OCI-M2 (cell line): ENCODE measurements at regions not wholly inside any gene's neighbourhood (a gene's known extent, or its start where the extent isn't known, plus 50 kb on each side); places are given as distances from the start of the nearest gene placed in this dataset.
"Not testable (repeated sequence)": the region's sequence is repeated elsewhere in the genome, so short reads cannot be mapped to it uniquely, and the experiment has no call there.

ENCODE experiments used
- DNase-seq: peaks from one replicate; lab custom pipeline; 2025; ENCODE audit not compliant: unreplicated experiment; lab: John Stamatoyannopoulos, UW

DNA sequence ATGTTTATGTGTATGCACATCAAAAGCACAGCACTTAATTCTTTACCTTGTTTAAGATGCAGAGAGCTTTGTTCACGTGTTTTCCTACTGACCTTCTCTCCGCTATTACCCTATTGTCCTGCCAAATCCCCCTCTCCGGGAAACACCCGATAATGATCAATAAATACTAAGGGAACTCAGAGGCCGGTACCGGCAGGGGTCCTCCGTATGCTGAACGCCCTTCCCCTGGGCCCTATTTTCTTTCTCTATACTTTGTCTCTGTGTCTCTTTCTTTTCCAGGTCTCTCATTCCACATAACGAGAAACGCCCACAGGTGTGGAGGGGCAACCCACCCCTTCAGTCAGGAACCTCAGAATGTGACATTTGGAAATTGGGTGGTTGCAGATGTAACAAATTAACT, 160.1 kb downstream of the ADRA2C start:
- DNase-seq, result not testable (repeated sequence)

DNA sequence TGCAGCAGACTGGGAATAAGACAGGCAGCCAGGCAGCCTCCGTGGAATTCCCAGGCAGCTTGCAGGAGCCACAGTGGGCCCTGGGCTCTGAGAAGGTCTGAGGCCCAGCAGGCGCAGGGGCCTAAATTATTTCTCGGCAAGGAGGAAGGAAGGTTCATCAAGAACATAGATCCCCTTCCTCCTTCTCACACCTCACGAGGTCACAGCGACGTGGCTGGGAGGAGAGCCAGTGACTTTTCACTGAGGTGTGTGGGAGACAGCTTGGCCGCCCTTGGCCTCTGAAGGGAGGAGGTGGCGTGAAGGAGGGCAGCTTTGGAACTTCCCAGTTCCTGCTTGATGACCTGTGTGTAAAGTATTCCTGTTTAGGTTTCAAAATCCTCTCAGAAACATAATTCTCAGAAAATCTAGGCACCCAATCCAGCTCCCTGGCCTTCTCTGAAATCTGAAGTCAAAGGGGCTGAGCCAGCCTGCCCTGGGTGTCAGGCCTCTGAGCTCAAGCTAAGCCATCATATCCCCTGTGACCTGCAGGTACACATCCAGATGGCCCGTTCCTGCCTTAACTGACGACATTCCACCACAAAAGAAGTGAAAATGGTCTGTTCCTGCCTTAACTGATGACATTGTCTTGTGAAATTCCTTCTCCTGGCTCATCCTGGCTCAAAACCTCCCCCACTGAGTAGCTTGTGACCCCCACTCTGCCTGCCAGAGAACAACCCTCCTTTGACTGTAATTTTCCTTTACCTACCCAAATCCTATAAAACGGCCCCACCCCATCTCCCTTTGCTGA, 161.0 kb downstream of the ADRA2C start:
- DNase-seq, result not testable (repeated sequence)

DNA sequence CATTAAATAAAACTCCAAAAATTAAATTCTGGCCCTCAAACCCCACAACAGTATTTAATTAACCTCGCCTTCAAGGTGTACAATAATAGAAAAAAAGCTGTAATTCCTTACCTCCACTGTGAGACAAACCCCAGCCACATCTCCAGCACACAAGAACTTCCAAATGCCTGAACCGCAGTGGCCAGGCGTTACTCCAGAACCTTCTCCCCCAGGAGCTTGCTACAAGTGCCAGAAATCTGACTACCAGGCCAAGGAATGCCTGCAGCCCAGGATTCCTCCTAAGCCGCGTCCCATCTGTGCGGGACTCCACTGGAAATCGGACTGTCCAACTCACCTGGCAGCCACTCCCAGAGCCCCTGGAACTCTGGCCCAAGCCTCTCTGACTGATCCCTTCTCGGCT, 163.2 kb downstream of the ADRA2C start:
- not testable (repeated sequence) for DNase-seq

DNA sequence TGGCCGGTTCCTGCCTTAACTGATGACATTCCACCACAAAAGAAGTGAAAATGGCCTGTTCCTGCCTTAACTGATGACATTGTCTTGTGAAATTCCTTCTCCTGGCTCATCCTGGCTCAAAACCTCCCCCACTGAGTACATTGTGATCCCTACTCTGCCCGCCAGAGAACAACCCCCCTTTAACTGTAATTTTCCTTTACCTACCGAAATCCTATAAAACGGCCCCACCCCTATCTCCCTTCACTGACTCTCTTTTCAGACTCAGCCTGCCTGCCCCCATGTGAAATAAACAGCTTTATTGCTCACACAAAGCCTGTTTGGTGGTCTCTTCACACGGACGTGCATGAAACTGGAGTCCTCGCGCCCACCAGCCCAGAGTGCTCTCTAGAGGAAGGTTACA, 166.5 kb downstream of the ADRA2C start:
- not testable (repeated sequence) for DNase-seq

DNA sequence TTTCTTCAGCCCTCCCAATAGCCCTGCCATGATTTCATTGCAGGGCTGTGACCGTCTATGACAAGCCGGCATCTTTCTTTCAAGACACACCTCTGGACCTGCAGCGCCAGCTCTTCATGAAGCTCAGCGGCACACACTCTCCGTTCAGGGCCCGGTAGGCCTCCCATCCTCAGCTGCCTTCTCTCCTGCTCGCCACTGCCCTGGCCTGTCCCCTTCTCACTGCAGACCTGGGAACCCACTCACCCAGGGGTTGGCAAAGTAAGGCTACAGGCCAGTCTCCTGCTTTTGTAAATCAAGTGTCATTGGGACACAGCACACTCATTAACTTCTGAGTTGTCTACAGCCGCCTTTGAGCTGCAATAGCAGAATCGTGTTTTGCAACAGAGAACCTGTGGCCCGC, 169.2 kb downstream of the ADRA2C start:
- not testable (repeated sequence) for DNase-seq

DNA sequence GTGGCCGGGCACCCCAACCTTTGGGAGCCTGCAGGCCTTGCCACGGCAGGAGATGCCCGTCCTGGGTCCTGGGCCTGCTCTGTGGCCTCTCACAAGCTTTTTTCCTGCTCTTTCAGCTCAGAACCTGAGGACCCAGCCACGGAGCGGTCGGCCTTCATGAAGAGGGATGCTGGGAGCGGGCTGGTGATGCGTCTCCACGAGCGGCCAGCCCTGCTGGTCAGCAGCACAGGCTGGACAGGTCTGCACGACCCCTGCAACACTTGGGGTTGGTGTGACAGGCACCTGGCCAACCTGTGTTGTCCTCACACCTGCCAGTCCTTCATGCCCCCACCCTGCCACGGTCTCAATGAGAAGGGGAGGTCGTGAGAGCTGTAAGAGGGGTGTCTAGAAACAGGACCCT, 170.0 kb downstream of the ADRA2C start:
- no peak for DNase-seq

DNA sequence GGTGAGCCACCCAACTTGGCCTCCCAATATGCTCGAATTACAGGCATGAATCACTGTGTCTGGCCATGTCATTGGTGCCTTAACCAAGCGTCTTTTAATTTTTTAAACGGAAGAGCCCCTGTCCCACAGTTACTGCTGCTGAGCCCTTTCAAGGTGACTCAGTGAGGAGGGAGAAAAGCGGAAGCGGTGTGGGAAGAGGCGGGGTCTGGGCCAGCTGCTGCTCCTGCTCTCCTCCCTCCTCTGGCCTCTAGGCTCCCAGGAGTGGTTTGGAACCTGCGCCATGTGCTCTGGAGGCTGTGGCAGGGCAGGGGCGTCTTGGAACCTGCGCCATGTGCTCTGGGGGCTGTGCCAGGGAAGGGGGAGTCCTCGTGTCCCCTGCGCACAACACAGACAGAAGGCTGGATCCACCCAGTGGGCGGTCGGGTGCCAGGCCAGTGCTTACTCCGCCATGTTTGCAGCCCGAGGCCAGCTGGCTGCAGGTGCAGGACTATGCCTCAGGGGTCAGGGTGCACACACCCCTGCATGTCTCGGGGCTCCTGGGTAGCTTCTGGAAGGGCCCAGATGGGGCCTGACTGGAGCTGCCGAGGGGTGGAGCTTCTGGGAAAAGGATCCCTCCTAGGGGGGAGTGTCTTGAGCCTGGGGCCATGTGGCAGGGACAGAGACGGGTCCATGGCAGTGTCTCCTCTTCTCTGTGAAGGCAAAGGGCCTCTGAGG, 171.8 kb downstream of the ADRA2C start:
- DNase-seq, result not testable (repeated sequence)

DNA sequence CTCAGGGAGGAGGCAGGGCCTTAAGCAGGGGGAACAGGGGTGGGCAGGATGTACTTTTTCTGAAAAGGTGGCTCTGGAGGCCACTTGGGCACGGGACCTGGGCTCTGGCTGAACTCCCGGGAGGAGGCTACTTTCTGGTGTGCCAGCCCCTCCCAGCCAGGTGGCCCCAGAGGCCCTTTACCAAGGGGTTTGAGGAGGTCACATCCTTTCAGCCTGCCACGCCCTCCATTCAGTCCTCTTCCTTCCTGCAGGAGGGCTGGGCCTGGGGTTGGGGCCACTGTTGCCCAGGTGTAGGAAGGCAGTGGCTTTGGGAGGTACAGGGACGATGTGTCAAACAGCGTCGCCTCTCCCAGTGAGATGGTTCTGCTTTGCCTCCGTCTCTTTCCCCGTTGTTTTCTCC, 172.5 kb downstream of the ADRA2C start:
- DNase-seq, result not testable (repeated sequence)

DNA sequence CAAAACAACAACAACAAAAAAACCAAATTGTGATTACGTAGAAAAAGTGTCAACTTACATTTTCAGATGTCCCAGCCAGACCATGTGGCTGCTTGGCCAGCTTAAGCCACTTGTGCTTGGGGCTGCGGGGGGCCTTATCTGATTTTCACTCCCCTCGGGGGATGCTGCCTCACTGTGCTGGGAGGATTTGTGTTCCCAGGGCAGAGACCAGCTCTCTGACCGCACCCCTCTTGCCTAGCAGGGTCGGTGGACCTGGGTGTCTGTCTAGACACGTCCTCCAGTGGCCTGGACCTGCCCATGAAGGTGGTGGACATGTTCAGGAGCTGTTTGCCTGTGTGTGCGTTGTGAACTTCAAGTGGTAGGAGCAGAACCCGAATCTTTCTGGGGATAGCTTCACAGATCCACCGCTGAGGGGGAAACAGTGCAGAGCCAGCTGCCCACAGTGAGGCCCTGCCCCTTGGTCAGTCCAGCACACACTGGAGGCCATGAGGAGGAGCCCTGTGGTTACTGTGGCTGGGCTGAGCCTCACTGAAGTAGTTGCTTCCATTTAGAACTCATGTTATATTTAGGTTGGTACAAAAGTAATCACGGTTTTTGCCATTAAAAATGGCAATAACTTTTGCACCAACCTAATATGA, 173.9 kb downstream of the ADRA2C start:
- not testable (repeated sequence) for DNase-seq

DNA sequence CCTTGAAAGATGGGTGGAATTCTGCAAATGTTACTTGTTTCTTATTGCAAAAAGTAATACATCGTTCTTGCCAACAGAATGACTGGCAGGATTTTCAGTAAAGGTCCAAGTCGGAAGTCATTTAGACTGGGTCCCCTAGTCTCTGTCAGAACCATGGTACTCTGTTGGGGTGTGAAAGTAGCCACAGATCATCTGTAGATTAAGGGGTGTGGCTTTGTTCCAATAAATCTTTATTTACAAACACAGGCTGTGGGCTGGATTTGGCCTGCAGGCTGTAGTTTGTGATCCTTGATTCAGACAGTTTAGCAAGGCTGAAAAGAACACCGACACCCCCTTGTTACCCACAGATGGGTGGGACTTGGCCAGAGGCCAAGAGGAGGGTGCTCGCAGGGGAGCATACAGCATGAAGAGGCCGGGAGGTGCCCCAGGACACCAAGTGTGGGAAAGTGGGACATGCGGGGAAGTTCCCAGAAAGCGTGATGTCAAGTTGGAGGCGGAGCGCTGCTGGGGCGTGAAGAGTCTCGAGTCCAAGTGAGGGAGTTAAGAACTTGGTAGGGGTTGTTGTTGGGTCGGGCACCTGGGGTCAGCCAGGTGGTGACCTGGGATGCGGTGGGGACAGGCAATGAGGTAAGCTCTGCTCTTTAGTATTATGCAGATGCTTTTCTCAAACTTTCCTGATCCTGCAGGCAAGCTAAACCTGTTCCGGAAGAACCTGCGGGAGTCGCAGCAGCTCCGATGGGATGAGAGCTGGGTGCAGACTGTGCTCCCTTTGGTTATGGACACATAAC, 175.7 kb downstream of the ADRA2C start:
- DNase-seq, result not testable (repeated sequence)

DNA sequence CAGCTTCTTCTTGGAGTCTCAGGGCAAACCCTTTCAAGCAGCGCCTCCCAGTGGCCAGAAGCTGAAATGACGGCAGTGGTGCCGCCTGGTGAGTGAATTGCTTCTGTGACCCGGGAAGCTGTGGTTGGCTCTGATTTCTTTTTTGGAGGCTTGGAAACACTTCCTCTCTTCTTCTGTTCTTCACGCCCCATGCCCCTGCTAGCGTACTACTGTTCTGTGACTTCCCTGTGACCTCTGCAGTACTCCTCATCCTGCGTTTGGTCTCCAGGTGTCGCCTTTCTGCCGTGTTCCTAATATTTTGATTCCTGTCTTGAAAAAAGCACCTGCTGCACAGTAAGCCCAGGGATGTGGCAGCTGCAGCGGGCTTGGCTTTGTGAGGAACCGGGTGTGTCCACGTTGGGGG, 176.4 kb downstream of the ADRA2C start:
- not testable (repeated sequence) for DNase-seq

DNA sequence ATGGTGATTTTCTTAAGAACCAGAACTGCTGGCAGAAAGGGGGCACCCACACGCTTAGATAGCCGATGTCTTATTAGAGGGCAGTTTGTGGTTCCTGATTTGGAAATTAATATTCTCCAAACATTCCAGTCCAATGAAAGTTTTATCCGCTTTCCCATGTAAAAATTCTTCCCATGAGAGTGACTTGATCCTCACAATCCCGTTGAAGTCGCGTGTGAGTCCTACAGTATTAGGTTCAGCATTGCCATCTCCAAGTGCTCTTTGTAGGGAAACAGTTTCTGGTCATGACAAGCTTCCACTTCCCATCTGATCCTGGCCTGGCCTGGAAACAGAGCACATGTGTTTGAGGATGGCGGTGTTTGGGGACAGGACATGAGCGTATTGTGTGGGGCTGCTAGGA, 176.9 kb downstream of the ADRA2C start:
- DNase-seq, result not testable (repeated sequence)

DNA sequence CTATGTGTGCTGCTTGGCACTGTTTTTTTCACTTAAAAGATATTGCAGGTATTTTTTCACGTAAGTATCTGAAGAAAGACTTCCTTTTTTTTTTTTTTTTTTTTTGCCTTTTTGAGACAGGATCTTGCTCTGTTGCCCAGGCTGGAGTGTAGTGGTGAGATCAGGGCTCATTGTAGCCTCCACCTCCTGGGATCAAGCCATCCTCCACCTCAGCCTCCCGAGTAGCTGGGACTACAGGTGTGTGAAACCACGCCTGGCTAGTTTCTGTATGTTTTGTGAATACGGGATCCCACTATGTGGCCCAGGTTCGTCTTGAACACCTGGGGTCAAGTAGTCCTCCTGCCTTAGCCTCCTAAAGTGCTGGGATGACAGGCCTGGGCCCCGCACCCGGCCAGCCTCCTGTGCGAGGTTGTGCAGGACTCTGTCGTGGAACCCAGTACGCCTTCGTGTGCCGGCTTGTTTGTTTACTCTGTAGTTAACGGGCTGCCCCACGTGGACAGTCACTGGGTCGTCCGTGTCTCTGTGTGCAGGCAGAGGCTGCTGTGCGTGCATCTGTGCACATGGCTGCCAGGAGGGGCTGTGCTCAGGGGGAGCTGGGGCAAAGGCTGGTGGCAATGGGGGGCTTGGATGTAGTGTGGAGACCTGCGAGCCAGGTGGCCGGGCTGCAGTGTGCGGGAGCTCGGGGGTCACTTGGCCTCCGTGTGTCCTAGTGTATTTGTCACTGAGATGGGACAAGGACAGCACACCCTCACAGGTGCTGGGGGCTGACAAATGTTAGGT, 179.5 kb downstream of the ADRA2C start:
- no peak for DNase-seq

DNA sequence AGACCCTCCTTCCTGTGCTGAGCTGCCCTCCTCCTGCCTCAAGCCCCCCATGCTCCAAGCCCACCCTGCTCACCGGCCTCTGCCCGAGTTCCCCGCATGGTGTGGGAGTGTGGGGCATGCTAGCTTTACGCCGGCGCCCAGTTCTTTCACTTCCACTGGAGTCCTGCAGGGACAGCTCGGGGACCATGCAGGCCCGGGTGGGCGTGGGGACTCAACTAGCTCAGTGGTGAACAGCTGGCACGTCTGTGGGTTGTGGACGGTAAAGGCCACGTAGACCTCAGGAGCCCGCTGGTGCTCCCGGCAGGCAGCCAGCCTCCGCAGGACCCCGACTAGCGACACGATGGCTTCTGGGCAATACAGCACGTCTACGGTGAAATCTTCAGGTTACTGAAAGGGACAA, 180.4 kb downstream of the ADRA2C start:
- DNase-seq, result not testable (repeated sequence)

DNA sequence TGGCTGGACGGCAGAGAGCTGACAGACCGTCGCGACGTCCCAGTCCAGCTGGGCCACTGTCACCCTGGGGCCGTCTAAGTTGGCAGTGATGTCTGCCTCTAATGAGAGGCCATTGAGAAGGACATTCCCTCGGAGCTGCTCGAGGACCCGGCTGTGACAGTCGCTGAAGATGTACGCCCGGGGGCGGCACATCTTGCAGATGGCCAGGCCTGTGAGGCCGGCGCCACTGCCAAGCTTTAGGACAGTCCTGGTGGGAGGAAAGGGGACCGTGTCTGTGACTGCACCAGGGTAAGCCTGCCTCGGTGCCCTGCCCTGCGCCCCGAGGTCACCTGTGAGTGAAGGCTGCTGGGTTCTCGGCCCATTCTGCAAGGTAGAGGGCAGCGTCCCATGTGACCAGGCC, 181.6 kb downstream of the ADRA2C start:
- not testable (repeated sequence) for DNase-seq

DNA sequence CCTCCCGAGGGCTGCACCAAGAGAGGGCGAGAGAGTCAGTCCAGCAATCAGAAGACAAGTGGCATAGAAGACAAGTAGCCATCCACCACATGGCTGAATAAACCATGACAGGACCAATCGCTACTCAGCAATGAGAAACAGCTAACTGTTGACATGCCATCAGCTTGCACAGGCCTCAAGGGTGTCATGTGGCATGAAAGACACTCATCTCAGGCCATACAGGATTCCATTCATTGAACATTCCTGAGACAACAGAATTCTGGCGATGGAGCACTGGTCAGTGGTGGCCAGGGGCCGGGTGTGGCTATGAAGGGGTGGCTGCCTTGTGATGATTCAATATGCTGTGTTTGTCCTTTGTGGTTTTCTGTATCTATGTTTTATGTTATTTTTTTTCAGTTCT, 182.0 kb downstream of the ADRA2C start:
- DNase-seq, result not testable (repeated sequence)

DNA sequence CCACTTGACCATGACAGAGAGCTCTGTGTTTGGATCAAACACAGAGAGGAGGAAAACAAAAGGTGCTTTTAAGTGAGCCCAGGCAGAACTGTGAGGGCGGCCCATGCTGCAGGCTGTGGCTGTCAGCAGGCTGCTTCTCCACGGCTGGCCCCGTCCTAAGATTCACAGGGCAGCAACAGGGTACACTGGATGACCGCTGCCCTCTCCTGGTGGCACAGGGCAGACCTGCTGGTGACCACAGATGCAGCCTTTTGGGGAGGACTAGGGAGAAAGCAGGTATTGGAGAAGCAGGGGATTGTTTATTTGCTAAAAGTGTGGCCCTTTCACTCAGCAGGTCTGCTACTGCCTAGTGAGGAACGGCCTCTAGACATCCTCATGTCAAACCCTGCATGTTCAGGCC, 183.7 kb downstream of the ADRA2C start:
- DNase-seq, result not testable (repeated sequence)

DNA sequence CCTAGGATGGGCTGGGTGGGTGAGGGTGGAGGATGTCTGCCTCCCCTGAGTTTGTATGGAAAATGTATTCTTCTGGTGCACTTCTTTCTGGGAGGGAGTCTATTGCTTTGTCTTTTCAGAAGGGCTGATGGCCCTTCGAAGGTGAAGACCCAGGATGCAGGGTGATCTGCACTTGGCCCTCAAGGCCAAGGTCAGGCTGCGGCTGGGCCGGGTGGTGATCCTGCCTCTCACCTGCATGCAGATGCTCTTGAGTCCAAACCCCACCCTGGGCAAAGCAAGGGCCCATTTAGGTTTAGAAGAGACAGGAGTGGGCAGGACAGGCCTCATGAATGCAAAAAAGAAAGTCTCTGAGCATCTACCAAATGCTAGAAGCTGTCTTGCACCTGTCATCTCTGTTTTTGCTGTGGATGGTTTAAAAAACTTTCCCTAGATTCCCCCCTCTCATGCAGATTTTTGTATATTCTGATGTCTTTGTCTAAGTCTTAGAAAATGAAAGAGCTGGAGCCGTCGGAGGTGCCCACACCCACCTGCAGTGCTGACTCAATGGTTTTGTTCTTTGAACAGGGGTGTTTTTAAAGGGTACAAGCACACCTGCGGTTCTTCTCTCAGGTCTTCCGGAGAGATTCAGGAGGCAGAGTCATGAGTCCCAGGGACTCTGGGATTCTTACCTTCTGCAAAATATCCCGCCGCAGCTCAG, 186.4 kb downstream of the ADRA2C start:
- DNase-seq, result not testable (repeated sequence)

DNA sequence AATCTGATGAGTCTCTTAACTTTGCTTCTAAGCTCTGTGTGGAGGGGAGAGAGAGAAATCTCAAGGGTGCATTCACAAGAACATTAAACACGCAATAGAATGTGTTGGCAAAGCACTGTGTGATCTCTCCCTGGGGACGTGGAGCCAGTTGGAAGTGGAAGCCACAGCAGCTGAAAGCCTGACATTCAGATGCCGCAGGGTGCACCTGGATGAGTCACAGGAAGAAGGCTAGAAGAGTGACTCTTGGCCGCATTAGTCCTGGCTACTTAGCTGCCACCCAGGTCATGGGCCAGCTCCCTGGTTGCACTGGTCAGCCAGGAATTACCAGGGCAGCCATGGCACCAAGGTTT, 186.9 kb downstream of the ADRA2C start:
- not testable (repeated sequence) for DNase-seq
